Vagina (tissue), 2 donors: ENCODE measurements at regions not wholly inside any gene's neighbourhood (a gene's known extent, or its start where the extent isn't known, plus 50 kb on each side); places are given as distances from the start of the nearest gene placed in this dataset.

Source experiments
- POLR2AphosphoS5 ChIP-seq, 2 donors: sonication (generic); formaldehyde crosslinking; IDR thresholded peaks; one replicate each; pipeline ENCODE4 v1.9.0; 2017; ENCODE audit warnings: antibody characterized with exemption in 2 of 2, mild to moderate bottlenecking in 2 of 2, low read depth in 1 of 2; ENCODE audit not compliant: insufficient read depth in 1 of 2
- TF ChIP-seq, protein P1 (sequence below), 3 experiments: fragments of 450-650 bp in 2 of 3; fragments of 200-600 bp in 1 of 3; sonication (generic) in 1 of 3; IDR thresholded peaks; one replicate each; pipeline ENCODE4 v1.5.1; 2017 to 2019; ENCODE audit warnings: antibody characterized with exemption in 3 of 3, mild to moderate bottlenecking in 2 of 3, moderate library complexity in 2 of 3

DNA sequence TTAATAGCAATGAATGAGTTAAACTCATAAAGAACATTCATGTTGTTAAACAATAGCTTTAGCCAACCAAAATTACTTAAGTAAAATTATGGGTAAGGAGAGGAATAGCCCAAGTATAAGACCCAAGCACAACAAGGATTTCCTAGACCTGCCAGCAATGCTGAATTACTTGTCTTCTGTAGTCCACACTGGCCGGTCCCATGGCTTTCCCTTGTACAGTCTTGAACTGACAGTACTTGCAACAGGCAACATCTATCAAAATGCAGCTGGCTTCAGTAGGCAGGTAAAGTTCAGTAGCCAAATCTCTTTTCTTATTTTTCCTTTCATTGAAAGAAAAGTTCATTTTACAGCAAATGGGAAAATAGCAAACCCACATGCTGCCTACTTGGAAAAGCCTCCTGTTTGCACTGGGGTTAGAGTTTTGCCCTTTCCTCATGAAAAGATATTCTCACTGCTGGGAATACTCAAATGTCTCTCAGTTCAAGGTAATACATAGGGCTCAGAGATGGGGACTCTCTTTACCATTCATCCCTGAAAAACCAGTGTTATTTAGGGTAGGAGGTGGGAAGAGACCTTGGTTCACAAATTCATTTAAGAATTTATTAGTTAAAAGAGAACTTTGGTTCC lies 222.8 kb downstream of the TTLL7 start:
- TF ChIP-seq, protein P1, sequence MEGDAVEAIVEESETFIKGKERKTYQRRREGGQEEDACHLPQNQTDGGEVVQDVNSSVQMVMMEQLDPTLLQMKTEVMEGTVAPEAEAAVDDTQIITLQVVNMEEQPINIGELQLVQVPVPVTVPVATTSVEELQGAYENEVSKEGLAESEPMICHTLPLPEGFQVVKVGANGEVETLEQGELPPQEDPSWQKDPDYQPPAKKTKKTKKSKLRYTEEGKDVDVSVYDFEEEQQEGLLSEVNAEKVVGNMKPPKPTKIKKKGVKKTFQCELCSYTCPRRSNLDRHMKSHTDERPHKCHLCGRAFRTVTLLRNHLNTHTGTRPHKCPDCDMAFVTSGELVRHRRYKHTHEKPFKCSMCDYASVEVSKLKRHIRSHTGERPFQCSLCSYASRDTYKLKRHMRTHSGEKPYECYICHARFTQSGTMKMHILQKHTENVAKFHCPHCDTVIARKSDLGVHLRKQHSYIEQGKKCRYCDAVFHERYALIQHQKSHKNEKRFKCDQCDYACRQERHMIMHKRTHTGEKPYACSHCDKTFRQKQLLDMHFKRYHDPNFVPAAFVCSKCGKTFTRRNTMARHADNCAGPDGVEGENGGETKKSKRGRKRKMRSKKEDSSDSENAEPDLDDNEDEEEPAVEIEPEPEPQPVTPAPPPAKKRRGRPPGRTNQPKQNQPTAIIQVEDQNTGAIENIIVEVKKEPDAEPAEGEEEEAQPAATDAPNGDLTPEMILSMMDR (IDR thresholded peaks at IDR 0.05), result no peak
- TF ChIP-seq POLR2AphosphoS5 (IDR thresholded peaks at IDR 0.05; ENCODE audit: insufficient read depth in 1 of 2, low read depth in 1 of 2), result no peak
